ENCODE measurements at regions not wholly inside any gene's neighbourhood (a gene's known extent, or its start where the extent isn't known, plus 50 kb on each side); places are given as distances from the start of the nearest gene placed in this dataset.

GRCh38 chr2:19185086-19185485 lies 173.3 kb downstream of the OSR1 start:
- no peaks in the 10 kb centered on the region for H3K27me3 ChIP-seq
- no peaks in the 10 kb centered on the region for H3K4me1 ChIP-seq
- TF ChIP-seq CTCF (IDR thresholded peaks at IDR 0.05): no peak
- H3K36me3 ChIP-seq: no peaks in the 10 kb centered on the region
- DNase-seq: no peak
- H3K9me3 ChIP-seq: peaks cover 0 to 12% (median 0%) of the 10 kb centered on the region in 3 donors
- intact Hi-C loops (cut with DNase I; ENCODE audit: low total_unique reads): no loop called here
- H3K27ac ChIP-seq: no peak overlapping the region
- no peak overlapping the region for H3K4me3 ChIP-seq

- H3K4me3 ChIP-seq: no peak overlapping the region
- intact Hi-C loops (cut with DNase I; ENCODE audit: low total_unique reads): no loop called here
- no peak for DNase-seq
- peaks cover 0 to 7% (median 0%) of the 10 kb centered on the region in 4 donors for H3K4me1 ChIP-seq
- H3K27ac ChIP-seq: no peak overlapping the region
- H3K36me3 ChIP-seq: no peaks in the 10 kb centered on the region
- no peak for TF ChIP-seq CTCF (IDR thresholded peaks at IDR 0.05)
- H3K9me3 ChIP-seq: peaks cover 0 to 12% (median 0%) of the 10 kb centered on the region in 3 donors
- no peaks in the 10 kb centered on the region for H3K27me3 ChIP-seq
Observed at GRCh38 chr2:19178175-19178574, 180.2 kb downstream of the OSR1 start.

- Histone ChIP-seq H3K4me1 (peaks cover 0 to 7% (median 0%) of the 10 kb centered on the region in 4 donors), H3K4me3 (no peak overlapping the region), H3K36me3 (no peaks in the 10 kb centered on the region), H3K9me3 (peaks cover 0 to 12% (median 0%) of the 10 kb centered on the region in 3 donors), H3K27me3 (no peaks in the 10 kb centered on the region), H3K27ac (no peak overlapping the region)
- TF ChIP-seq CTCF (IDR thresholded peaks at IDR 0.05): no peak
- DNase-seq: no peak
- intact Hi-C loops (cut with DNase I; ENCODE audit: low total_unique reads): no loop called here
Observed at GRCh38 chr2:19176977-19177376, 181.4 kb downstream of the OSR1 start.

- Histone ChIP-seq H3K4me3 (no peak overlapping the region), H3K36me3 (no peaks in the 10 kb centered on the region), H3K9me3 (peaks cover 0 to 9% (median 0%) of the 10 kb centered on the region in 3 donors), H3K27me3 (no peaks in the 10 kb centered on the region), H3K27ac (no peak overlapping the region), H3K4me1 (peaks cover 0 to 7% (median 0%) of the 10 kb centered on the region in 4 donors)
- DNase-seq: no peak
- no peak for TF ChIP-seq CTCF (IDR thresholded peaks at IDR 0.05)
- intact Hi-C loops (cut with DNase I; ENCODE audit: low total_unique reads): no loop called here
Observed at GRCh38 chr2:19176172-19176852, 182.1 kb downstream of the OSR1 start.

- no peaks in the 10 kb centered on the region for H3K27me3 ChIP-seq
- no peak overlapping the region for H3K27ac ChIP-seq
- H3K4me1 ChIP-seq: peaks cover 0 to 7% (median 0%) of the 10 kb centered on the region in 4 donors
- H3K9me3 ChIP-seq: no peaks in the 10 kb centered on the region
- TF ChIP-seq CTCF (IDR thresholded peaks at IDR 0.05): no peak
- intact Hi-C loops (cut with DNase I; ENCODE audit: low total_unique reads): no loop called here
- H3K36me3 ChIP-seq: no peaks in the 10 kb centered on the region
- no peak for DNase-seq
- no peak overlapping the region for H3K4me3 ChIP-seq
Observed at GRCh38 chr2:19174176-19174575, 184.2 kb downstream of the OSR1 start.
